ENCODE measurements at regions not wholly inside any gene's neighbourhood (a gene's known extent, or its start where the extent isn't known, plus 50 kb on each side); places are given as distances from the start of the nearest gene placed in this dataset.
"Not testable (repeated sequence)": the region's sequence is repeated elsewhere in the genome, so short reads cannot be mapped to it uniquely, and the experiment has no call there.

DNA sequence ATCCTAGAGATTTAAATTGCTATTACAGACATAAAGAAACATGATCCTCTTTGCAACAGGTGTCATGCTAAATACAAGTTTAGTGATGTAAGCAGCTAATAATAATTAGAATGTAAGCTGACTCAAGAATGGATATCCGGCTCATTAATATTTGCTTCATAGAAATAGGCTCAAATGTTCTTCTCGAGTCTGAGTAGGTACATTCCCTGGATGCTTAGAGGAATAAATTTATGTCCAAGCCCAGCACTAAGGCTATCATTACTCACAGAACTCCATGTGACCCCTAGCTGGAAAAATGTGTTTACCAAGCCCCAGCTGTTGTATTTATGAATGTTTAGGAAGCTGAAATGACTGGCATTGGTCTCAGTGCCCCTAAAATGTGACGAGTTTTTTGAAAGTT is 87.6 kb upstream of the TSPAN7 start:
- DNase-seq, result no peak

DNA sequence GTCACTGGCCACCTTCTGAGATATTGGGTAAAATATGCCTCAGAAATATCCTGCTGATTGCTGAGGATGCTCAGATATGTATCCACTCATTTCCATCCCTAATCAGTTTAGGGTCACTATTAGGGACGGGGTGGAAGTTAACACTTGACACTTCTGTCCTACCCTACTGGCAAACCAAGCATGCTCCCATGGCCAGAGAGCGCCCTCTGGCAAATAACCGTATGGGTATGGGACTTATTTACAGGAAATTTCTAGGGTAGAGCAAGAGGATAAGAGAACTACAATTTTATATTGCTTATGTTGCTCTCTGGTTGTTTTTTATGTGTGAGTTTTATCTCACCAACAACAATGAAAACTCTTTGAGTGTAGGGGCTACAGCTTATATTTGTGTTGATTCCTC is 86.8 kb upstream of the TSPAN7 start:
- DNase-seq, result no peak

DNA sequence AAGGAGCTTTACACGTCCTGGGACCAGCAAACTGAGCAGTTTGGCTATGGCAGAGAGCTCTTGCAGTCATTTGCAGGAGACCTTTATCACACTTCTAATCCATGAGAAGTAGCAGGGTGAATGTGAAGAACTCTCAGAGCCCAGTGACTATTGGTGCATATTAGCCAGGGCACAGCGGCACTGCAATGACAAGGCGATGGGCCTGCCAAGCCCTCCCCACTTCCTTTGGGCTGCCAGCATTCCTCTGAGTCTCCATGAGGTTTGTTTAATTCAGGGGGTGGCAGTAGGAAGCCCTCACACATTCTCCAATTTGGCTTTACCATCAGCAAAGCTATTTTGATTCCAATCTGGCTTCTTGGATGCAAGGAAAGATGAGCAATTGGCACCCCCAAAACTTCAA is 79.2 kb upstream of the TSPAN7 start:
- DNase-seq, result no peak

DNA sequence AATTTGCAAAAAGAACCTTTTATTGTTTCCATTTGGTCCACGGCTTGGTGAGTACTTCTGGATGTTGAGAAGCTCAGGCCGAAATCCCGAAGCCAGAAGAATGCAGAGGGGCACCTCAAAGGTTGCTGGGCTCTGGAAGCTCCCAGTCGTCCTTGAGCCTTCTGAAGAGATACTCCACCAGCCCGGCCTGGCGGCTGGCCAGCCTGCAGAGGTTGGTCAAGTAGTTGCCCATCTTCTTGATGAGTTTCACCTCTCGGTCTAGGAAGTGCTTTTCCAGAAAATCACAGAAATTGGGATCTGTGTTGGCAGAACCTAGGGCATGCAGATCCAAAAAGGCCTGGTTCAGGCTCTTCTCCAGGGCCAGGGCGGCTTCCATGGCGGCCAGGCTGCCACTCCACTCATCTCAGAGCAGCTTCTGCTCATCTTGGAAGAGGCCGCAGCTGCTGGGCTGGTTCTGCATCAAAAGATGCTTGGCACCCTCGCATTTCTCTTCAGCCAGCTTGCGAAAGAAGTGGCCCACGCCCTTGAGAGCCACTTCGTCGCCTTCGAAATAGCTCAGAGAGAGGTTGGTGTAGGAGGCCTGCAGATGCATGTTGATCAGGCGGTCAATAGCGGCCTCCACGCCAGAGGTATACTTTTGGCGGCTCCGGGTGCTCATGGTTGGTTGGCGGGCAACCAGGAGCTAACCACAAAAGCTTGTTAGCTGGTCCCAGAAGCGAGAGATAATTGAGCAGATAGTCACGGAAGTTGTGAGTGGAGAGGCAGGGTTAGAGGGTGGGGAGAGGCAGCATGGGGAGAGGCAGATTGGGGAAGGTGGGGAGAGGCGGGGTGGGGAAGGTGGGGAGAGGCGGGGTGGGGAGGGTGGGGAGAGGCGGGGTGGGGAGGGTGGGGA is 76.5 kb upstream of the TSPAN7 start:
- DNase-seq, result no peak

DNA sequence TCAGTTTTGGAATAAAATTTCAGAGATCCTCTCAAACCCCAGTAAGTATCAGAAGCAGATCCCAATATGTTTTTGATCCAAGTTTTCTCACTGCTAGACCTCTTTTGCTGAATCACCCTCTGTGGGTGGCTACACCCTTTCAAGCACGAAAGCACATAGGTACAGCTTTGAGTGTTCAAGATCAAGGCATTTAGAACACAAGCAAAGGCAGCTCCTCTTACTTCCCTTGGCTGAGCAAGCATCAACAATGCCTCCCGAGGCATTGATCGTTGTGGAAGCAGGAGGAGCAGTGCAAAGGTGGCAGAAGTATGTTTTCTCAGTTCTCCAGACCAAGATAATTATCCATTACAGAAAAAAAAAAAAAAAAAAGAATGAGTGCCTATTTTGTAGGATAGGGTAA is 72.0 kb upstream of the TSPAN7 start:
- no peak for DNase-seq

DNA sequence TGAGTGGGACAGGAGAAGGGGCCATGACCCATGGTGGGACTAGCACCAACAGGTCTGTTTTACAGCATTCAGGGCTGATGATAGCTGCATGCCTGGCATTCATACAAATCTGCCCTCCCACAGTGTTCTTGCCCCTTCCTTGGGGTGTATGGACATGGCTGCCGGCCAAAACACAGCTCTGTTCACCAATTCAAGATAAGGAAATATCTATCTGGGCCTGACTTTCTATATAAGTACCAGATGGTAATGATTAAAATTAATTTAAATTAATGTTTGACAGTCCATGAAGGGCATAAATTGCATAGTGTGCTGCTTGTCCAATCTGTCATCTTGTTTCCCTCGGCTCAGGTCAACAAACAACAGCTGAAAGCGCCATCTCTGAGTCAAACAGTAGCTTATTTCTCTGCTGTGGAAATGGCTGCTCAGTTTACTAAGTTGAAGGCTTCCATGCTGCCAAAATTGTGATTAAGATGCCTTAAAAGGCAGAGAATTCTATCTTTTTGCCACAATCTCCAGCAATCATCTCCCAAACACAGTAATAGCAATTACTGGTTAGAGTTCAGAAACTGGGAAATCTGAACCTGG is 67.0 kb upstream of the TSPAN7 start:
- no peak for DNase-seq

DNA sequence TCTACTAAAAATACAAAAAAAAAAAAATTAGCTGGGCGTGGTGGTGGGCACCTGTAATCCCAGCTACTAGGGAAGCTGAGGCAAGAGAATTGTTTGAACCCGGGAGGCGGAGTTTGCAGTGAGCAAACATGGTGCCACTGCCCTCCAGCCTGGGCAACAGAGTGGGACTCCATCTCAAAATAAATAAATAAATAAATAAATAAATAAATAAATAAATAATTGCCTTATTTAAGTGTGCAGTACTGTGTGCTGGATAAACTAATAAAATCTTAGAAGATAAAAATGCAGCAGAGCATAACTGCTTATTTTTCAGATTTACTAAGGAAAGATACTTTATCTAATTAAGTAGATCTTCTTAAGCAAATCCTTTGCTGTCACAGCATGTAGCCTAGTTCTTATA is 61.7 kb upstream of the TSPAN7 start:
- DNase-seq, result not testable (repeated sequence)

DNA sequence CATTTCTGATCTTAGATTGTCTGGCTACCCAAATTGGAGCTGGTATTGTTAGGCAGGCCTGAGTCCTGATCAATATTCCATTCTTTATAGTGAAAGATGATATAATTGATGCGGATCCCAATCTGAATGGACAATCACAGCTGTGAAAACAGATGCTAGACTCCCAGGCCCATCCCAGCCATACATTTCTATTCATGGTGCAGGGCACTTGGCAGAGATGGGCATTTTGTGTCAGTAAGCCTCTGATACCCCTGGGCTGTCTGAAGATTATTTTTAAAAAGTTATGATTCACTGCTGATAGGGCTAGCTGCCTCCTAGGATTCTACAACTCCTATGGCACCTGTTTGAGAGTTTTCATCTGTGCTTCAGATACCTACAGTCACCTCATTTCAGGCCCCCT is 61.2 kb upstream of the TSPAN7 start:
- DNase-seq, result no peak

DNA sequence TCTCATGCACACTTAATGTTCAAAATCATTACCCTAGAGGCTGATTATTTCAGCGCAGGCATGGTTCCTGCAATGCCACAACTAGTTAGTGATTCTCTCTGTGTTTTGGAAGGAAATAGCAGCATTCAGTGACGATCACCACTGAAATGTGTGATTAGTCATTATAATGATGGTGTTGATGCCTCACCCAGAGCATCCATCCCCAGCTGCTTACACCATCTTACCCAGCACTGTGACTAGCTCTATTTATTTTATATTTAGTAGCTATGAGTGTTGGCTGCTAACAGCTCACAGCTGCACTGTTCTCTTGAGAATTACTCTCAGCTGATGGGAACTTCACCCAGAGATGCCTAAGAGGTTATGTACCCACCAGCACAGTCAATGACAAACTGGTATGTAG is 60.5 kb upstream of the TSPAN7 start:
- peak; percentile 14 for DNase-seq

DNA sequence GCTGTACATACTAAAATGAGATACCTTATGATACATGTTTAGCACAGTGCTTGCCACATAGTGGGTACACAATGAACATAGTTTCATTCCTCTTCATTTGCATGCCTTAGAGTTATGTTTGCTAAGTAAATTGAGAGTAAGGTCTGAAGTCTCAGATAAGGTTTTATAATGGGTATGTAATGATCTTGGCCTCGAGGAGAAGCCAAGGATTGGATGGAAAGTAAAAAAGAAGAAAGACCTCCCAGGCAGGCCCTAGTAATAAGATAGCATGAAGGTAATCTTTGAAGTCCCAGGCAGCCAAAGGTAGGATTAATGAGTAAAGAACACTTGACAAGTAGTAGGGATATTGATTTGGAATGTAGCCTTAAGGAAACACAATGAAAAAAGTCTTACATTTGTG is 55.8 kb upstream of the TSPAN7 start:
- DNase-seq, result no peak
